GM23338 (cell line): ENCODE measurements at regions not wholly inside any gene's neighbourhood (a gene's known extent, or its start where the extent isn't known, plus 50 kb on each side); places are given as distances from the start of the nearest gene placed in this dataset.

ENCODE experiments used
- CREB1 ChIP-seq: fragments of 250-450 bp; sonication (Bioruptor Pico); IDR thresholded peaks from 2 replicates; pipeline ENCODE4 v1.5.0; 2020; ENCODE audit warnings: low read depth, mild to moderate bottlenecking, moderate library complexity
- EZH2 ChIP-seq: fragments of 200-600 bp; sonication (generic); IDR thresholded peaks from one replicate; pipeline ENCODE4 v1.8.0; 2017; ENCODE audit warnings: antibody characterized with exemption, mild to moderate bottlenecking, low read depth; ENCODE audit not compliant: unreplicated experiment
- EZH2phosphoT487 ChIP-seq: fragments of 200-600 bp; sonication (generic); IDR thresholded peaks from one replicate; pipeline ENCODE4 v1.8.1; 2018; ENCODE audit warnings: antibody characterized with exemption; ENCODE audit not compliant: unreplicated experiment
- JUNB ChIP-seq: IDR thresholded peaks from one replicate; pipeline ENCODE4 v1.6.1; 2016; ENCODE audit warnings: antibody characterized with exemption; ENCODE audit not compliant: unreplicated experiment
- NANOG ChIP-seq: IDR thresholded peaks from 2 replicates; pipeline ENCODE4 v1.6.1; 2016; ENCODE audit warnings: antibody characterized with exemption, borderline replicate concordance
- POLR2AphosphoS5 ChIP-seq: IDR thresholded peaks from 2 replicates; pipeline ENCODE4 v1.6.1; 2016; ENCODE audit warnings: antibody characterized with exemption, low read depth
- STAT1 ChIP-seq: IDR thresholded peaks from one replicate; pipeline ENCODE4 v1.6.1; 2016; ENCODE audit warnings: antibody characterized with exemption; ENCODE audit not compliant: unreplicated experiment
- ZNF462 ChIP-seq: fragments of 250-450 bp; sonication (Bioruptor Pico); IDR thresholded peaks from 2 replicates; pipeline ENCODE4 v1.5.0; 2020; ENCODE audit warnings: mild to moderate bottlenecking, moderate library complexity
- TF ChIP-seq, protein P1 (sequence below), 2 experiments: fragments of 200-600 bp in 1 of 2; sonication (generic) in 1 of 2; conservative IDR thresholded peaks; 2 replicates each; pipeline versions ENCODE4 v1.5.1 to v1.6.1; 2016 to 2017; ENCODE audit warnings: antibody characterized with exemption in 2 of 2, low read depth in 2 of 2, mild to moderate bottlenecking in 2 of 2, moderate library complexity in 1 of 2
- TF ChIP-seq, protein P2 (sequence below): IDR thresholded peaks from one replicate; pipeline ENCODE4 v1.6.1; 2018; ENCODE audit warnings: antibody characterized with exemption; ENCODE audit not compliant: unreplicated experiment

DNA sequence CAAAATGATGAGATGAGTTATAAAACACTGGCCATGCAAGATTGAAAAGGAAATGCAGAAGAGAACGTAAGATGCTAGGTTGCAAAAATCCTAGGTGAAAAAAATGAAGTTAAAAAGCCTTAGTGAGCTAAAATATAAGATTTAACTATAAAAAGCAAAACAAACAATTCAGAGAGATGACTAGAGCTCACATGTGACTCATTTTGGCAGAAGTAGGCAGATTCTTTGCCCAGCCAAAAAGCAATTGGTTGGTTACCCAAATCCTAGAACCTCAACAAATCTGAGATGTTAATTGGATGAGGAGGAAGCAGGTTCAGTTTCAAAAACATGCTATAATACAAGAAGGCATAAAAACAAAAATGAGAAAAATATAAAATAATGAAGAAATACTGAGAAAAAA, 249.1 kb downstream of the OGFRL1 start:
- TF ChIP-seq POLR2AphosphoS5 = no peak
- TF ChIP-seq EZH2 = no peak
- TF ChIP-seq, protein P1, sequence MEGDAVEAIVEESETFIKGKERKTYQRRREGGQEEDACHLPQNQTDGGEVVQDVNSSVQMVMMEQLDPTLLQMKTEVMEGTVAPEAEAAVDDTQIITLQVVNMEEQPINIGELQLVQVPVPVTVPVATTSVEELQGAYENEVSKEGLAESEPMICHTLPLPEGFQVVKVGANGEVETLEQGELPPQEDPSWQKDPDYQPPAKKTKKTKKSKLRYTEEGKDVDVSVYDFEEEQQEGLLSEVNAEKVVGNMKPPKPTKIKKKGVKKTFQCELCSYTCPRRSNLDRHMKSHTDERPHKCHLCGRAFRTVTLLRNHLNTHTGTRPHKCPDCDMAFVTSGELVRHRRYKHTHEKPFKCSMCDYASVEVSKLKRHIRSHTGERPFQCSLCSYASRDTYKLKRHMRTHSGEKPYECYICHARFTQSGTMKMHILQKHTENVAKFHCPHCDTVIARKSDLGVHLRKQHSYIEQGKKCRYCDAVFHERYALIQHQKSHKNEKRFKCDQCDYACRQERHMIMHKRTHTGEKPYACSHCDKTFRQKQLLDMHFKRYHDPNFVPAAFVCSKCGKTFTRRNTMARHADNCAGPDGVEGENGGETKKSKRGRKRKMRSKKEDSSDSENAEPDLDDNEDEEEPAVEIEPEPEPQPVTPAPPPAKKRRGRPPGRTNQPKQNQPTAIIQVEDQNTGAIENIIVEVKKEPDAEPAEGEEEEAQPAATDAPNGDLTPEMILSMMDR (conservative IDR thresholded peaks at IDR 0.05; ENCODE audit: low read depth in 2 of 2) = no peak
- TF ChIP-seq CREB1 (CRISPR knock-in tag) = no peak
- no peak for TF ChIP-seq STAT1
- no peak for TF ChIP-seq EZH2phosphoT487
- no peak for TF ChIP-seq JUNB
- TF ChIP-seq, protein P2, sequence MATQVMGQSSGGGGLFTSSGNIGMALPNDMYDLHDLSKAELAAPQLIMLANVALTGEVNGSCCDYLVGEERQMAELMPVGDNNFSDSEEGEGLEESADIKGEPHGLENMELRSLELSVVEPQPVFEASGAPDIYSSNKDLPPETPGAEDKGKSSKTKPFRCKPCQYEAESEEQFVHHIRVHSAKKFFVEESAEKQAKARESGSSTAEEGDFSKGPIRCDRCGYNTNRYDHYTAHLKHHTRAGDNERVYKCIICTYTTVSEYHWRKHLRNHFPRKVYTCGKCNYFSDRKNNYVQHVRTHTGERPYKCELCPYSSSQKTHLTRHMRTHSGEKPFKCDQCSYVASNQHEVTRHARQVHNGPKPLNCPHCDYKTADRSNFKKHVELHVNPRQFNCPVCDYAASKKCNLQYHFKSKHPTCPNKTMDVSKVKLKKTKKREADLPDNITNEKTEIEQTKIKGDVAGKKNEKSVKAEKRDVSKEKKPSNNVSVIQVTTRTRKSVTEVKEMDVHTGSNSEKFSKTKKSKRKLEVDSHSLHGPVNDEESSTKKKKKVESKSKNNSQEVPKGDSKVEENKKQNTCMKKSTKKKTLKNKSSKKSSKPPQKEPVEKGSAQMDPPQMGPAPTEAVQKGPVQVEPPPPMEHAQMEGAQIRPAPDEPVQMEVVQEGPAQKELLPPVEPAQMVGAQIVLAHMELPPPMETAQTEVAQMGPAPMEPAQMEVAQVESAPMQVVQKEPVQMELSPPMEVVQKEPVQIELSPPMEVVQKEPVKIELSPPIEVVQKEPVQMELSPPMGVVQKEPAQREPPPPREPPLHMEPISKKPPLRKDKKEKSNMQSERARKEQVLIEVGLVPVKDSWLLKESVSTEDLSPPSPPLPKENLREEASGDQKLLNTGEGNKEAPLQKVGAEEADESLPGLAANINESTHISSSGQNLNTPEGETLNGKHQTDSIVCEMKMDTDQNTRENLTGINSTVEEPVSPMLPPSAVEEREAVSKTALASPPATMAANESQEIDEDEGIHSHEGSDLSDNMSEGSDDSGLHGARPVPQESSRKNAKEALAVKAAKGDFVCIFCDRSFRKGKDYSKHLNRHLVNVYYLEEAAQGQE = no peak
- TF ChIP-seq NANOG = no peak
- TF ChIP-seq ZNF462 (CRISPR knock-in tag) = no peak
